Hepatocyte (in vitro differentiated cells): ENCODE measurements at regions not wholly inside any gene's neighbourhood (a gene's known extent, or its start where the extent isn't known, plus 50 kb on each side); places are given as distances from the start of the nearest gene placed in this dataset.

Experiments
- DNase-seq: peaks from one replicate; pipeline ENCODE4 v3.0.0-alpha.2; 2016; ENCODE audit warnings: low spot score
- H2AFZ ChIP-seq: fragments of 200-600 bp; sonication (generic); 2 replicates; pipeline ENCODE4 v1.6.0; 2016; ENCODE audit warnings: antibody characterized with exemption, mild to moderate bottlenecking
- H3K27ac ChIP-seq: fragments of 200-600 bp; sonication (generic); 2 replicates; pipeline ENCODE4 v1.5.1; 2016; ENCODE audit warnings: mild to moderate bottlenecking
- H3K27me3 ChIP-seq: fragments of 200-600 bp; sonication (generic); 2 replicates; pipeline ENCODE4 v1.6.1; 2016
- H3K36me3 ChIP-seq: fragments of 200-600 bp; sonication (generic); replicated peaks from 2 replicates; pipeline ENCODE4 v1.5.1; 2016; ENCODE audit warnings: low read depth; ENCODE audit not compliant: insufficient read depth
- H3K4me1 ChIP-seq: fragments of 200-600 bp; sonication (generic); 2 replicates; pipeline ENCODE4 v1.5.1; 2016; ENCODE audit warnings: mild to moderate bottlenecking, moderate library complexity; ENCODE audit not compliant: insufficient read depth
- H3K4me2 ChIP-seq: fragments of 200-600 bp; sonication (generic); 2 replicates; pipeline ENCODE4 v1.6.0; 2016
- H3K4me3 ChIP-seq: fragments of 200-600 bp; sonication (generic); 2 replicates; pipeline ENCODE4 v1.5.1; 2016; ENCODE audit warnings: mild to moderate bottlenecking
- H3K79me2 ChIP-seq: fragments of 200-600 bp; sonication (generic); 2 replicates; pipeline ENCODE4 v1.6.0; 2017; ENCODE audit warnings: mild to moderate bottlenecking
- H3K9me2 ChIP-seq: fragments of 200-600 bp; sonication (generic); replicated peaks from 2 replicates; pipeline ENCODE4 v1.6.0; 2017; ENCODE audit warnings: mild to moderate bottlenecking; ENCODE audit not compliant: insufficient read depth
- H3K9me3 ChIP-seq: fragments of 200-600 bp; sonication (generic); 2 replicates; pipeline ENCODE4 v1.5.1; 2016; ENCODE audit warnings: low read depth, mild to moderate bottlenecking
- H4K20me1 ChIP-seq: fragments of 200-600 bp; sonication (generic); 2 replicates; pipeline ENCODE4 v1.6.0; 2016; ENCODE audit warnings: mild to moderate bottlenecking; ENCODE audit not compliant: insufficient read depth, poor library complexity, severe bottlenecking
- CTCF ChIP-seq: fragments of 200-600 bp; sonication (generic); IDR thresholded peaks from 2 replicates; pipeline ENCODE4 v1.5.1; 2016; ENCODE audit warnings: antibody characterized with exemption, mild to moderate bottlenecking; ENCODE audit not compliant: poor library complexity
- EZH2 ChIP-seq: fragments of 200-600 bp; sonication (generic); IDR thresholded peaks from 2 replicates; pipeline ENCODE4 v1.6.1; 2016; ENCODE audit warnings: antibody characterized with exemption, mild to moderate bottlenecking, borderline replicate concordance
- EZH2phosphoT487 ChIP-seq: fragments of 200-600 bp; sonication (generic); IDR thresholded peaks from one replicate; pipeline ENCODE4 v1.6.1; 2018; ENCODE audit warnings: antibody characterized with exemption, mild to moderate bottlenecking, low read depth, moderate library complexity; ENCODE audit not compliant: unreplicated experiment, severe bottlenecking
- WGBS: methylation state at CpG from one replicate; pipeline ENCODE4 v1.1.6; 2016; ENCODE audit warnings: low lambda C conversion rate; ENCODE audit errors: missing lambda C conversion rate; 5-methylcytosine and 5-hydroxymethylcytosine counted together

DNA sequence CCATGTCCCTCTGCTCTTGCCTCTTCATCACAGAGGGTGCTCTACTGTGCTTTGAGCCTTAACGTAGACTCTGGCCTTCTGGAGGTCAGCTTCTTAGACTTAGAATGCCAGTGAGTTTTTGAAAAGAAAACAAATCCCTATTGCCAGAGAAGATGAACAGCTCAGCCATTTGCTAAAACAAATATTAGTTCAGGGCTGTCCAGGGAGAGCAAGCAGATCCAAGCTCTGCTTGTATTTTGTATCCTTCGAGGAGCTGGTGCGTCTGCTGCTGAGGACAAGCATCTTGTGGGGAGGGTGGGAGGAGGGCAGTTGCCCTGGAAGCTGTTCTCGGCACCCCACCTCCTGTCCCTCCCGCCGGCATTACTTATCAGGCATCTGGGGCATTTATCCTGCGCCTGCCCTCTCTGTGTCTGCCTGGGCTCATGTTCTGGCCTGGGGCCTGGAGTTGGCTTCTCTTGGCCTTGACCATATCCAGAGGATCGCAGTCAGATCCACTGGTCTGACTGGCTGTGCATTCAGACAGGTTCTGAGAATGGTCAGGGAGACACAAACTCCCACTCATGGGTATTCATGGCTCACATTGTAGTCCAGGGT lies 173.1 kb upstream of the NLRP1 start:
- WGBS: 50% methylated on average over 8 of the region's 8 CpGs

GRCh38 chr17:5758651-5759050 lies 174.3 kb upstream of the NLRP1 start:
- no peaks in the 10 kb centered on the region for H3K9me3 ChIP-seq
- peaks cover 14% of the 10 kb centered on the region for H3K27me3 ChIP-seq
- no peaks in the 10 kb centered on the region for H3K9me2 ChIP-seq
- H3K79me2 ChIP-seq: no peaks in the 10 kb centered on the region
- H2AFZ ChIP-seq: no peak overlapping the region
- no peak overlapping the region for H3K27ac ChIP-seq
- no peak for DNase-seq
- no peak for TF ChIP-seq CTCF
- H4K20me1 ChIP-seq: no peaks in the 10 kb centered on the region
- no peaks in the 10 kb centered on the region for H3K36me3 ChIP-seq
- no peaks in the 10 kb centered on the region for H3K4me1 ChIP-seq
- H3K4me3 ChIP-seq: no peak overlapping the region
- H3K4me2 ChIP-seq: no peak overlapping the region

More for the DNA sequence above, 173.1 kb upstream of the NLRP1 start:
- Histone ChIP-seq H2AFZ (no peak overlapping the region), H3K4me3 (no peak overlapping the region), H3K27me3 (peaks cover 4% of the 10 kb centered on the region), H3K4me2 (no peak overlapping the region), H3K36me3 (no peaks in the 10 kb centered on the region), H3K27ac (no peak overlapping the region), H3K79me2 (no peaks in the 10 kb centered on the region), H3K4me1 (no peaks in the 10 kb centered on the region), H3K9me3 (no peaks in the 10 kb centered on the region), H3K9me2 (no peaks in the 10 kb centered on the region), H4K20me1 (no peaks in the 10 kb centered on the region)
- TF ChIP-seq EZH2phosphoT487: no peak
- TF ChIP-seq CTCF: no peak
- no peak for TF ChIP-seq EZH2
- DNase-seq: no peak

- Histone ChIP-seq H3K79me2 (no peaks in the 10 kb centered on the region), H3K4me3 (no peak overlapping the region), H3K9me2 (no peaks in the 10 kb centered on the region), H4K20me1 (no peaks in the 10 kb centered on the region), H3K27me3 (peaks cover 18% of the 10 kb centered on the region), H2AFZ (no peak overlapping the region), H3K27ac (no peak overlapping the region), H3K36me3 (no peaks in the 10 kb centered on the region), H3K4me1 (no peaks in the 10 kb centered on the region), H3K4me2 (no peak overlapping the region), H3K9me3 (no peaks in the 10 kb centered on the region)
- WGBS: 57% methylated on average over 8 of the region's 8 CpGs
- DNase-seq: no peak
- TF ChIP-seq EZH2phosphoT487 (no peak), EZH2 (no peak), CTCF (no peak)
These were observed 175.2 kb upstream of the NLRP1 start for GRCh38 chr17:5759501-5759925.

DNA sequence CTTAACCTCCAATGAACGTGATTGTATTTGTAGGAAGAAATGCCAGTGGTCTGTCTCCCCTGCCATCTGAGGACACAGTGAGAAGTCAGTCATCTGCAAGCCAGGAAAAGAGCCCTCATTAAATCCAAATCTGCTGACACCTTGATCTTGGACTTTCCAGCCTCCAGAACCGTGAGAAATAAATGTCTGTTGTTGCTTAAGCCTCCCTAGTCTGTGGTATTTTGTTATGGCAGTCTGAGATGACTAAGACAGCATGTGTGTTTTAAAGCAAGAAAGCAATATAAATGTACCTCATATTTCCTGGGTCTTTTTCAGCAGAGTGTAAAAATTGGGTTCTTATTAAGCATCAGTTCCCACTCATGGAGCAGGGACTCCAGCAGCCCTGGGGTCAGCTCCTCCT lies 177.9 kb upstream of the NLRP1 start:
- TF ChIP-seq EZH2: no peak
- no peak for TF ChIP-seq EZH2phosphoT487
- TF ChIP-seq CTCF: no peak
- Histone ChIP-seq H3K9me2 (no peaks in the 10 kb centered on the region), H3K27ac (no peak overlapping the region), H3K79me2 (no peaks in the 10 kb centered on the region), H3K36me3 (no peaks in the 10 kb centered on the region), H3K4me3 (no peak overlapping the region), H3K4me1 (no peaks in the 10 kb centered on the region), H3K4me2 (no peak overlapping the region), H3K27me3 (peaks cover 18% of the 10 kb centered on the region), H3K9me3 (no peaks in the 10 kb centered on the region), H2AFZ (no peak overlapping the region), H4K20me1 (no peaks in the 10 kb centered on the region)
- WGBS: 81% methylated on average over 2 of the region's 2 CpGs
- no peak for DNase-seq
